B cell (primary cell): ENCODE measurements at regions not wholly inside any gene's neighbourhood (a gene's known extent, or its start where the extent isn't known, plus 50 kb on each side); places are given as distances from the start of the nearest gene placed in this dataset.

Source experiments
- CTCF ChIP-seq: fragments of 200-600 bp; IDR thresholded peaks from one replicate; pipeline ENCODE4 v1.8.0; 2022; ENCODE audit warnings: antibody characterized with exemption, mild to moderate bottlenecking
- EZH2 ChIP-seq: IDR thresholded peaks from 2 replicates; pipeline ENCODE4 v1.6.1; 2012; ENCODE audit warnings: borderline replicate concordance, low read depth, mild to moderate bottlenecking, moderate library complexity, low read length; ENCODE audit not compliant: insufficient read depth, poor library complexity, severe bottlenecking

- no peak for TF ChIP-seq CTCF
- no peak for TF ChIP-seq EZH2
These were observed 59.0 kb upstream of the STXBP6 start for GRCh38 chr14:25108959-25109358.
